ENCODE measurements at regions not wholly inside any gene's neighbourhood (a gene's known extent, or its start where the extent isn't known, plus 50 kb on each side); places are given as distances from the start of the nearest gene placed in this dataset.
A peak's percentile ranks its signal among the peaks of the same experiment; 100 is the strongest.
"Not testable (repeated sequence)": the region's sequence is repeated elsewhere in the genome, so short reads cannot be mapped to it uniquely, and the experiment has no call there.

DNA sequence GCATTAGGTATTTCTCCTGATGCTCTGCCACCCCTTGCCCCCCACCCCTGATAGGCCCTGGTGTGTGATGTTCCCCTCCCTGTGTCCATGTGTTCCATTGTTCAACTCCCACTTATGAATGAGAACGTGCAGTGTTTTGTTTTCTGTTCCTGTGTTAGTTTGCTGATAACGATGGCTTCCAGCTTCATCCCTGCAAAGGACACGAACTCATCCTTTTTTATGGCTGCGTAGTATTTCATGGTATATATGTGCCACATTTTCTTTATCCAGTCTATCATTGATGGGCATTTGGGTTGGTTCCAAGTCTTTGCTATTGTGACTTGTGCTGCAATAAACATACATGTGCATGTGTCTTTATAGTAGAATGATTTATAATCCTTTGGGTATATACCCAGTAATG is 109.7 kb upstream of the PITX1 start:
- H3K27me3 Mint-ChIP-seq, DNase-seq, CTCF ChIA-PET, H3K4me3 Mint-ChIP-seq, H3K4me1 Mint-ChIP-seq, H3K36me3 Mint-ChIP-seq, H3K9me3 Mint-ChIP-seq, H3K27ac Mint-ChIP-seq: not testable (repeated sequence)

DNA sequence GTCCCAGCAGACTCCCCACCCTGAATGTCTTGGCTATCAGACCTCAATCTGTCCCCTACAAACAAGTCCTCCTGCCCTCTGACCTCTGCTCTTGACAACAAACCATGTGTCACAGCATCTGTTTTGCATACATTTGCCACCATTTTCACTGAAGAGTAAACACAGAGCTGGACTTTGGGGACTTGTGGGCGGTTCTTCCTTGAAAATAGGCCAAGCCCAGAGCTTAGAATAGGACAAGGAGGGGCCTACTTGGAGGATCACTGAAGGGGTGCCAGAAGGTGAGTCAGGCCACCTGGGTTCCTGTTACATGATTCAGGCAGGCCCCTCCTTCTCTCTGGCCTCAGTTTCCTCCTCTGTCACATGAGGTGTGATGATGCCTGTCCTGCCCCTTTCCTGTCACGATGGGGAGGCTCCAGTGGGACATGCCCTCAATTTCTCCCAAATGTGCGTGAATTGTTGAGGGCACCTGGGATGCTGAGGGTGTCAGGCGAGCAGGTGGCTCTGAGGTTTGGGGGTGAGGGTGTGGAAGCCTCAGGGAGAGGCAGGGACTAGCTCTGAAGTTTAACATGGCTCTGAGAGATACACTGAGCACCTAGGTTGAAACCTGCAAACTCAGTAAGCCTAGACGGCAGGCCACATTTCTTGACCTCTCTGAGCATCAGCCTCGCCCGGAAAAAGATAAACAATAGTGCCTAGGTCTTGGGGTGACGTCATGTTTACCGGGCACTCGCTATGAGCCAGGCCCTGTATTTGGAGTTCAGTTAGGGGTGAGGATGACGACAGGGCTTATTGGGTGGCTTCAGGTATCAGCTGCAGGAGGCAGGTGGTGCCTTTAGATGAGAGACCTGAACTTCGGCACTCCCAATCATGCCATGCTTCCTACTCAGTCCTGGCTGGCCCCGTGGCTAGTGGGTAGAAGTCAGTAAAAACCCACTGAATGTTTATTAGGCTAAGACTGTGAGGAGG is 107.6 kb upstream of the PITX1 start:
- Mint-ChIP-seq H3K4me3 (no peak overlapping the region), H3K4me1 (no peaks in the 10 kb centered on the region), H3K27ac (no peak overlapping the region), H3K9me3 (no peaks in the 10 kb centered on the region), H3K27me3 (peaks cover 10% of the 10 kb centered on the region), H3K36me3 (no peaks in the 10 kb centered on the region)
- CTCF ChIA-PET, result no interaction called here
- no peak for DNase-seq

DNA sequence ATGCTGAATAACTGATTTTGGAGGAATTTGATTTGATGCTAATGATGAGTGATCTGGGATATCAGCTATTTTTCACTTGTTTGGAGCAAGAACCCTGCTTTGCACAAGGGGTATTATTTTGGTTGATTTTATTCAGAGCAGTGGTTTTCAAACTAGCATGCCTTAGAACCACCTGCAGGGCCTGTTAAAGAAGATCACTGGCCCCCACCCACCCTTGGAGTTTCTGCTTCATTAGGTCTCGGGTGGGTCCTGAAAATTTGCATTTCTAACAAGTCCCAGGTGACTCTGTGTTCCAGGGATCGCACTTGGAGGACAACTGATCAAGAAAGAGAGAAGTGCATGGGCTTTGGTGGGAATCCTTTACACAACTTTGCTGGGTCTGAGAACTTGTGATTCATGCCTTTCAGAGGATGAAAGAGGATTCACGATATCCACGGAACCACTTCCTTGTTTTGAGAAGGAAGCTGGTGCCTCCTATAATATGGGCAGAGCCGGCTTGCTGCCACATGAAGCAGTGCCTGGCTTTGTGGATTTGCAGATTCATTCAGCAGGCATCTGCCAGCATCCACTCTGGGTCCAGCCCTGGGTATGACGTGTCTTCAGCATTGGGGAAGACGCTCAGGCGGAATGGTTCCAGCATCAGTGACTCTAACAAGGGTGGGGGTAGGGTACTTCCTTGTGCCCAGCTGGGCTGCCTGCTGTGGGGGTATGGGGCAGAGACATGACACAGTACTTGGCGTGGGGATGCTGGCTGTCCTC is 106.6 kb upstream of the PITX1 start:
- Mint-ChIP-seq H3K4me1 (no peaks in the 10 kb centered on the region), H3K27me3 (peaks cover 13% of the 10 kb centered on the region), H3K9me3 (no peaks in the 10 kb centered on the region), H3K36me3 (no peaks in the 10 kb centered on the region), H3K4me3 (no peak overlapping the region), H3K27ac (no peak overlapping the region)
- CTCF ChIA-PET, result no interaction called here
- DNase-seq, result no peak

DNA sequence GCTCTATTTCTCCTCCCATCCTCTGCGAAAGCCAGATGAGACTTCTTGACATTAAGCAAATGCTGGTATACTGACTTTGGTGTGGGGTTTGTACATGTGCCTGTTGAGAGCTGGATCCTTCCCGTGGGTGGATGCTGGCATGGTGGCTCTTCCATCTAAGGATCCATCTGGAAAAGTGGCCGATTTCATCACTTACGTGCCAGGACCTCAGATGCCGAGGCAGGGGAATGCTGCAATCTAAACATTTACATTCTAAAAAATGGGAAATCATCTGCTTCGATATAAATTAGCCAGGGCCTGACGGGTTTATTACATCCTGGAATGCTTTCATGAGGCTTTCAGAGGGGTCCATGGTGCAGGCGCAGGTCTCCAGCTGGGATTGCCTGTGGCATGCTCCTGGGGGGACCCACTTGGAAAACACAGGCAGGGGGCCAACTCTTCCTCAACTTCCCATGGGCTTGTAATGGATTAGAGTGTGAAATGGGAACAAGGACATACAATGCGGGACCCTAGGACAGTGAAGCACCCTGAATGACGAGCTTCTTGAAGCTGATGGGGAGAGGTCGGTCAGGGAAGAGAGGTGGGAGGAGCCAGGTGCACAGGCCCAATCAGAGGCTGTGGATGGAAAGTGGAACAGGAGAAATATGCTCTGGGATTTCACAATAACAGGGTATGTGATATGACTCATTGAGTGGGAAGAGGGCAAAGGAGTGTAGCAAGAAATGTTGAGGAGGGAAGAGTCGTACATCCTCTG is 105.5 kb upstream of the PITX1 start:
- CTCF ChIA-PET, result no interaction called here
- Mint-ChIP-seq H3K27ac (no peak overlapping the region), H3K9me3 (no peaks in the 10 kb centered on the region), H3K4me1 (no peaks in the 10 kb centered on the region), H3K27me3 (peaks cover 20% of the 10 kb centered on the region), H3K36me3 (no peaks in the 10 kb centered on the region), H3K4me3 (no peak overlapping the region)
- DNase-seq, result no peak

DNA sequence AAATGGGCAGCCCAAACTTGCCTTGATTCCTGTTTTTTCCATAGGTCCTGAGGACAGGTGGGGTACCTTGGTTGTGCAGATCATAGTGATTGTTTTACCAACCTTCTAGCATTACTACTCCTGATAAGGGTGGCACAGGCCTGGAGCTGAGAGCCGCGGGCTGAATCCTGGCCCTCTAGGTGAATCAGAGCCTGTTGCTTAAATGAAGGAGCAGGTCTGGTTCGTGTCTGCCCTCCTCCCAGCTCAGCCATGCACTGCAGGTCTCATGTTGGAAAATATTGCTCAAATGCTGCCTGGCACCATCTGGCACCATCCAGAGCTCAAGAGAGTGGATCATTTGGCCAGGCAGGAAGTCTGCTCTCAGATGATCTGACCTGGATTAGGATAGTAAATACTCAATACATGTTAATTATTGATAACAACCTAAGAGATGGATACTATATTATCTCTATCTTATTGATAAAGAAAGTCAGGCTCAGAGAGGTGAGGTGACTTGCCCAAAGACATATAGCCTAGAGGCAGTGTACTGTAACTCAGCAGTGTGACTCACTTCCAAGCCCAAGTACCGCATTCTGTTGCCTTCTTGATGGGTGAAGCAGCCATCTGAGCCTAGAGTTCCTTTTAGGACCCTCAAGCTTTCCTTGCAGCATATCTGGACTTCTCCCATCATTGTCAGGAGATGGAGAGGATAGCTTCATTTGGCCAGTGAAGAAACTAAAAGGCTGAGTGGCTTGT is 104.3 kb upstream of the PITX1 start:
- no peak overlapping the region for H3K27ac Mint-ChIP-seq
- DNase-seq, result no peak
- no peaks in the 10 kb centered on the region for H3K4me1 Mint-ChIP-seq
- peaks cover 20% of the 10 kb centered on the region for H3K27me3 Mint-ChIP-seq
- H3K4me3 Mint-ChIP-seq, result no peak overlapping the region
- CTCF ChIA-PET, result no interaction called here
- no peaks in the 10 kb centered on the region for H3K36me3 Mint-ChIP-seq
- H3K9me3 Mint-ChIP-seq, result no peaks in the 10 kb centered on the region

DNA sequence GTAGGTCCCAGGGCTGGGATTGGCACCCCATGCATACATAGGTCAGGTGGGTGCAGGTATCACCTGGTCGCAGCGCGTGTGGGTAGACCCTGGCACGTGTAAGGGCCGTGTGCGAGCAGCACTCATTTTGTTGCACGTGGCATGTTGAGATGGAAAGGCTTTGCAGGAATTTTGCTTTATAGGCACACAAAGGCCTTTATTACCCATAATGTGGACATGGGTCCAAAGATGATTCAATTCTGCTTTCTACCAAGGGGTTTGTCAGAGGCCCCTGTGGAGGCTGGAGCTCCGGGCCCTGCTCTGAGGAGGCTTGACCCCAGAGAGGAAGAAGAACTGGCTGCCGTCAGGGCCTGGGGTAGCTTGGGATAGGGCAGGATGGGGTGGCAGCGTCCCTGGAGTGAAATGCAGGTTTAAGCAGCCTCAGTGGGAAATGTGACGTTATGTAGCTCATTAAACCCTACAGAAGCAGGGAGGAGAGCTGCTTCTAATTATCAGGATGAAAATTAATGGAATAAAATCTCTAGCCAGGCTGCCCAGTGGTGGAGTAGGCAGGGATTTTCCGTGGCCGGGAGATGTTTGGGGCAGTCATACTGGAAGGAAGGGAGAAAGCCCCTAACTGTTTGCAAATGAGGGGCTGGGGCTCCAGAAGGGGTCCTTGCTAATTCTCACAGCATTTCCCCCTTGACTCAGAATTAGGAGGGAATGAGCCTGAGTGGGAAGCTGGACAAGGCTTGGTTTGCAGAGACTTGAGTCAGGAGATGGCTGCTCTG is 103.3 kb upstream of the PITX1 start:
- Mint-ChIP-seq H3K4me1 (no peaks in the 10 kb centered on the region), H3K36me3 (no peaks in the 10 kb centered on the region), H3K27me3 (peaks cover 20% of the 10 kb centered on the region), H3K4me3 (no peak overlapping the region), H3K9me3 (no peaks in the 10 kb centered on the region), H3K27ac (no peak overlapping the region)
- CTCF ChIA-PET, result no interaction called here
- DNase-seq, result no peak

DNA sequence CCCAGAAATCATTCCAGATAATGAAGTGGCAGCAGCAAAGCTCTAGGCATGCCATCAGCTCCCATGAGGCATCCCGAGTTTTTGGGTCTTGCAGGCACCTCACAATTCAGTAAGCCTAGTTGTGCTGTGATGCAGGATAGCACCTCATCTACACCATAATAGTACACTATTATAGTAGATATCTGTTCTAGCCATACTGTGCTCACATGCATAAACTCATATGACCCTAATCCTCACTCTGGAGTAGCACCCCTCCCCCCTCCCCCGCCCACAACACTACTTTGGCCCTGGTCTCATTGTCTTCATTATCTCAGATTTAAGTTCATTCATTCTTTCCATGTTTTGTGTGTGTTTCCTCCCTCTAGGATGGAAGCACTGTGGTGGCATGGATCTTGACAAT is 102.5 kb upstream of the PITX1 start:
- Mint-ChIP-seq H3K27ac (no peak overlapping the region), H3K4me1 (no peaks in the 10 kb centered on the region), H3K27me3 (peaks cover 20% of the 10 kb centered on the region), H3K4me3 (no peak overlapping the region), H3K9me3 (no peaks in the 10 kb centered on the region), H3K36me3 (no peaks in the 10 kb centered on the region)
- CTCF ChIA-PET, result no interaction called here
- DNase-seq, result no peak

DNA sequence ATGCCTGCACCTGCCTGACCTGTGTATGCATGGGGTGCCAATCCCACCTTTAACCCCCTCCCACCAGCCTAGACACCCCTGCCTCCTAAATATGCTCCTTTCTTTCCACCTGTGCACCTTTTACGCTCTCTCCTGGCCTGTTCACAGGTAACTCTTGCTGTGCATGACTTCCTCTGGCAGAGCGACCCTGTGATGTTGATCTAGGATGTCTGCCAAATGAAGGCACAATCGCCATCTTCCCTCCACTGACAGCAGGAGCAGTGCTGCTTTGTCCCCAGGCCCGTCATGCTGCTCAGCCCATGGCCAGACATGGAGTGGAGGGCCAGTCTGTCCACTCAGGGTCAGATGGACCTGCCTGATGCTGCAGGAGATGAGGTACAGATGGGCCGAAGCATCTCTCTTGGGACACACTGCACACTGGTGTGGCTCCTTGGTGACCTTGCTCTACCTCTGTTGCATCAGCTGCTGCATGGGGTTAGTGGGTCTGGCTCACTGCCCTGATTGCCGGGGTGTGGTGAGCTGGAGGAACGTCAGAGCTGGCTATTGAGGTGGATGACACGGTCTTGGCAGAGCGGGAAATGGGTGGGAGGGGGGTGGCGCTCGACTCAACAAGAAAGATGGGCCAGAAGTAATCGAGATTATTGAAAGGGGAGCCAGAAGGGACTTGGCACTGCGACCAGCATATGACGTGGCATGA is 101.7 kb upstream of the PITX1 start:
- peaks cover 20% of the 10 kb centered on the region for H3K27me3 Mint-ChIP-seq
- CTCF ChIA-PET, result no interaction called here

DNA sequence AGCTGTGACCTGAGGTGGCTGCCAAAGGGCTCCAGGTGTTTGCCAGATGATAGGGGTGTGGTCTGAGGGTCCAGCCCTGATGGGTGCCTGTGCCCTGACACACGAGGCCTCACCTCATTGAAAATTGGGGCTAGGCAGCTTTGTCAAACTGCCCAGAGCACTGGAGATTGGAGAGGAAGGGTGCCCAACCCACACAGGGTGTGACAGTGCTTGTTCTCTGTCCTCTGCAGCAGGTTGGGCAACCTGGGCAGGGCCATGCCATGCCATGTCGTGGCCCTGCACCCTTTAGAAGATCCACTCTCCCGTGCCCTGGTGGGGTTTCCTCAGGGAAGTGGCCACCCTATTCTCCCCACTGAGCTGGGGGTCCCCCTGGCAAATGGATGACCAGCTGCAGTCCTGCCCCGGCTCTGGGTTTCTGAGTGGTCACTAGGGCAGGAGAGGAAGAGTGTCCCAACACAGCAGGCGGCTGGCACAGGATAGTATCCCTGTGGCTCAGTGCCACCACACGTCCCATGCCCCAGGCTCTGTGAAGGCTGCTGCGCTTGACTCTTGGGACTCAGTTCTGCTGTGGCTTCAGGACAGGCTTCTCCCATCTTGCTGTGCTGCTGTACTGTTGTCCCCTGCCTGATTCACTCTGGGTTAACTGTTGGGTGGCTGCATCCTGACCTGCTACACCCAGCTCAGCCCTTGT is 100.8 kb upstream of the PITX1 start:
- peak; percentile 3 for DNase-seq
- no peaks in the 10 kb centered on the region for H3K4me1 Mint-ChIP-seq
- peaks cover 20% of the 10 kb centered on the region for H3K27me3 Mint-ChIP-seq
- H3K4me3 Mint-ChIP-seq, result no peak overlapping the region
- CTCF ChIA-PET, result no interaction called here
- H3K27ac Mint-ChIP-seq, result no peak overlapping the region
- H3K36me3 Mint-ChIP-seq, result no peaks in the 10 kb centered on the region
- H3K9me3 Mint-ChIP-seq, result no peaks in the 10 kb centered on the region

More for the DNA sequence above, 101.7 kb upstream of the PITX1 start:
- H3K4me3 Mint-ChIP-seq, result no peak overlapping the region
- no peaks in the 10 kb centered on the region for H3K9me3 Mint-ChIP-seq
- no peaks in the 10 kb centered on the region for H3K36me3 Mint-ChIP-seq
- H3K4me1 Mint-ChIP-seq, result no peaks in the 10 kb centered on the region
- peak; percentile 18 for DNase-seq
- H3K27ac Mint-ChIP-seq, result no peak overlapping the region

DNA sequence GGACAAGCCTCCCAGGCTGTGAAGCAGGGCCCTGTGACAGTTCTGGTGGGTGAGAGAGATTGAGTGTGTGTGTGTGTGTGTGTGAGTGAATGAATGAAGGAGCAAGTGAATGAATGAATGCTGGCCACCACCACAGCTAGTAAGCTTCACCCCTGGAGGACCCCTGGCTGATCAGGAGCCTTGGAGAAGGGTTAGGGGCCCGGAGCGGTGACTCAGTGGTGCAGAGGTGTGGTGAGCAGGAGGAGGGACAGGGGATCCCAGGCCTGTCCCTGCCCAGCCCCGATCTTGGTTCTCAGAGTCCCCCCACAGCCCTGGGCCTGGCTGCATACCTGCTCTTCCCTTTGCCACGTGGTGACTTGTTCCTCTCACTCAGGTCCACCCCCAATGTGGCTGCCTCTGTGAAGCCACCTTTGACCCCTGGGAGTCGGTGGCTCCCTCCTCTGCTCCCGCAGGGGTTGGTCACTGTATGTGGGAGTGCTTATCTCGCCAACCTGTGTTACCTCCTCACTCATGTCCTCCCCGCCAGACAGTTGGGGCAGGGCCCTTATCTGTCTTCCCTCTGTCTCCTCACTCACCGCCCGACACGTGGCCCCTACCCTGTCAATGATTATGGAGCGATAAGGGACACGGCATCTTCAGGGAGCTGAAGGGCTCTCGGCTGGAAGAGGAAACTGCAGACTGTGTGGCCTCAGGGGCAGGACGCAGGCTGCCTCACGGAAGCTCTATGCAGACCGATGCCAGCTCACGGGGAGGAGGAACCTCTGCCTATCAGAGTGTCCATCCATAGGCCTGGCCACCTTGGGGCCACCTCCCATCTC is 99.9 kb upstream of the PITX1 start:
- no peak overlapping the region for H3K27ac Mint-ChIP-seq
- no peaks in the 10 kb centered on the region for H3K36me3 Mint-ChIP-seq
- no peak overlapping the region for H3K4me3 Mint-ChIP-seq
- DNase-seq, result no peak
- peaks cover 2% of the 10 kb centered on the region for H3K4me1 Mint-ChIP-seq
- CTCF ChIA-PET, result no interaction called here
- H3K27me3 Mint-ChIP-seq, result peaks cover 22% of the 10 kb centered on the region
- H3K9me3 Mint-ChIP-seq, result no peaks in the 10 kb centered on the region

DNA sequence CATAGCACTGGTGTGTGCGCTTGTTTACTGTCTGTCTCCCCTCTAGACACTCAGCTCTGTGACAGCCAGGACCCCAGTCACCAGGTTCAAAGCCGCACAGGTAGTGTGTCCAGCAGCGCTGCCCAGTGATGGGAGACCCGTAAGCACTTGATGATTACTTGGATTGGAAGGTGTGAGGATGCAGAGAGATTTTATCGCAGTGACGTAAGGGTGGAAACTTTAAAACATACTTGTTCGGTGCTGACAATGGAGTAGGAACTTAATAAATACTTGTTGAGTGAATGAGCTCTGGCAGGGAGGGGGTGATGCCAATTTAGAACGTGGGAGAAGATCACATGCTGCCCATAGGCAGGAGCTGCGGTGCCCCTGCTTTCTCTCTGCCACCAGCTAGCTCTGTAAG is 99.2 kb upstream of the PITX1 start:
- Mint-ChIP-seq H3K4me3 (no peak overlapping the region), H3K36me3 (no peaks in the 10 kb centered on the region), H3K9me3 (no peaks in the 10 kb centered on the region), H3K27ac (no peak overlapping the region), H3K4me1 (peaks cover 2% of the 10 kb centered on the region), H3K27me3 (peaks cover 22% of the 10 kb centered on the region)
- CTCF ChIA-PET, result no interaction called here
- no peak for DNase-seq

All from activated naive CD4-positive, alpha-beta T cell treated with anti-CD3 and anti-CD28 coated beads, Interleukin-2, amount 10 ng/mL, durations not matched to agents 7 days and 5 days (primary cell).